Neural cell (in vitro differentiated cells): ENCODE measurements at regions not wholly inside any gene's neighbourhood (a gene's known extent, or its start where the extent isn't known, plus 50 kb on each side); places are given as distances from the start of the nearest gene placed in this dataset.

Experiments used
- CTCF ChIP-seq: fragments of 450-650 bp; IDR thresholded peaks from 2 replicates; pipeline ENCODE4 v1.5.1; 2014; ENCODE audit warnings: antibody characterized with exemption, mild to moderate bottlenecking, moderate library complexity; ENCODE audit not compliant: poor library complexity, severe bottlenecking
- EP300 ChIP-seq: fragments of 450-650 bp; conservative IDR thresholded peaks from 2 replicates; pipeline ENCODE4 v1.6.1; 2014; ENCODE audit warnings: antibody characterized with exemption, mild to moderate bottlenecking, moderate library complexity; ENCODE audit not compliant: poor library complexity, severe bottlenecking
- EZH2 ChIP-seq: fragments of 200-600, 300-800 bp; shearing (Covaris generic), sonication (generic); IDR thresholded peaks from 2 replicates; pipeline ENCODE4 v1.6.1; 2014; ENCODE audit warnings: antibody characterized with exemption, low read length, borderline replicate concordance, mild to moderate bottlenecking; ENCODE audit not compliant: insufficient read depth, poor library complexity, severe bottlenecking
- MXI1 ChIP-seq: fragments of 450-650 bp; conservative IDR thresholded peaks from 2 replicates; pipeline ENCODE4 v1.6.1; 2014; ENCODE audit warnings: antibody characterized with exemption, mild to moderate bottlenecking; ENCODE audit not compliant: poor library complexity, severe bottlenecking
- POLR2AphosphoS5 ChIP-seq: IDR thresholded peaks from 2 replicates; pipeline ENCODE4 v1.6.1; 2012
- RAD21 ChIP-seq: fragments of 450-650 bp; conservative IDR thresholded peaks from 2 replicates; pipeline ENCODE4 v1.6.1; 2014; ENCODE audit warnings: antibody characterized with exemption, mild to moderate bottlenecking, moderate library complexity
- REST ChIP-seq: IDR thresholded peaks from 2 replicates; pipeline ENCODE4 v1.6.1; 2012; ENCODE audit warnings: borderline replicate concordance
- SMC3 ChIP-seq: fragments of 450-650 bp; conservative IDR thresholded peaks from 2 replicates; pipeline ENCODE4 v1.6.1; 2014; ENCODE audit warnings: antibody characterized with exemption, mild to moderate bottlenecking, moderate library complexity; ENCODE audit not compliant: poor library complexity
- TAF1 ChIP-seq: IDR thresholded peaks from 2 replicates; pipeline ENCODE4 v1.6.1; 2012; ENCODE audit warnings: low read depth

- no peak for TF ChIP-seq CTCF
- TF ChIP-seq POLR2AphosphoS5 = no peak
- TF ChIP-seq EZH2 = no peak
- TF ChIP-seq SMC3 = no peak
- TF ChIP-seq TAF1 = no peak
- TF ChIP-seq EP300 = no peak
- TF ChIP-seq MXI1 = no peak
- TF ChIP-seq RAD21 = no peak
- no peak for TF ChIP-seq REST
Observed at GRCh38 chr5:54630738-54631359, 113.3 kb downstream of the SNX18 start.
